GM21737 (cell line): ENCODE measurements at regions not wholly inside any gene's neighbourhood (a gene's known extent, or its start where the extent isn't known, plus 50 kb on each side); places are given as distances from the start of the nearest gene placed in this dataset.

ENCODE experiments used
- ATAC-seq: cut with Tn5 transposase; IDR thresholded peaks from one replicate; pipeline ENCODE4 v1.9.1; 2021; ENCODE audit warnings: mild to moderate bottlenecking, moderate library complexity; ENCODE audit not compliant: unreplicated experiment

- no peak for ATAC-seq
These were observed 165.4 kb upstream of the PLEKHG7 start for GRCh38 chr12:92537290-92537960.

GRCh38 chr12:92535961-92536360 lies 166.8 kb upstream of the PLEKHG7 start:
- ATAC-seq, result no peak

GRCh38 chr12:92533280-92533890 lies 169.4 kb upstream of the PLEKHG7 start:
- ATAC-seq, result no peak

- ATAC-seq, result no peak
These were observed 172.1 kb upstream of the PLEKHG7 start for GRCh38 chr12:92530706-92531105.

- ATAC-seq, result no peak
These were observed 172.8 kb upstream of the PLEKHG7 start for GRCh38 chr12:92529944-92530343.

- ATAC-seq, result no peak
These were observed 174.2 kb upstream of the PLEKHG7 start for GRCh38 chr12:92528586-92528985.

- ATAC-seq, result no peak
These were observed 174.7 kb upstream of the PLEKHG7 start for GRCh38 chr12:92528097-92528496.

GRCh38 chr12:92524489-92524888 lies 178.3 kb upstream of the PLEKHG7 start:
- ATAC-seq, result no peak

GRCh38 chr12:92520511-92520910 lies 182.3 kb upstream of the PLEKHG7 start:
- ATAC-seq, result no peak

- ATAC-seq, result no peak
These were observed 183.5 kb upstream of the PLEKHG7 start for GRCh38 chr12:92519284-92519683.

- no peak for ATAC-seq
These were observed 184.7 kb upstream of the PLEKHG7 start for GRCh38 chr12:92518071-92518470.

- no peak for ATAC-seq
These were observed 186.6 kb upstream of the PLEKHG7 start for GRCh38 chr12:92516277-92516600.

GRCh38 chr12:92513231-92513730 lies 189.5 kb upstream of the PLEKHG7 start:
- no peak for ATAC-seq

- no peak for ATAC-seq
These were observed 191.0 kb upstream of the PLEKHG7 start for GRCh38 chr12:92511786-92512185.

- ATAC-seq, result no peak
These were observed 193.5 kb upstream of the PLEKHG7 start for GRCh38 chr12:92509156-92509738.

- no peak for ATAC-seq
These were observed 195.9 kb upstream of the PLEKHG7 start for GRCh38 chr12:92506891-92507290.

GRCh38 chr12:92506460-92506859 lies 196.3 kb upstream of the PLEKHG7 start:
- ATAC-seq, result no peak

GRCh38 chr12:92505254-92506231 lies 197.2 kb upstream of the PLEKHG7 start:
- ATAC-seq, result peak; percentile 20

GRCh38 chr12:92504594-92504981 lies 198.2 kb upstream of the PLEKHG7 start:
- no peak for ATAC-seq

- ATAC-seq, result no peak
These were observed 198.7 kb upstream of the PLEKHG7 start for GRCh38 chr12:92503971-92504593.
